IPS DF 6.9 (cell line): ENCODE measurements at regions not wholly inside any gene's neighbourhood (a gene's known extent, or its start where the extent isn't known, plus 50 kb on each side); places are given as distances from the start of the nearest gene placed in this dataset.

ENCODE experiments used
- DNase-seq: peaks from one replicate; pipeline ENCODE4 v3.0.0-alpha.2; 2013; ENCODE audit warnings: low read depth, low spot score
- H3K27ac ChIP-seq: one replicate; pipeline ENCODE4 v1.5.1; 2013; ENCODE audit warnings: low read length, control low read depth
- H3K27me3 ChIP-seq: 2 replicates; pipeline ENCODE4 v1.6.1; 2013; ENCODE audit warnings: mild to moderate bottlenecking, low read length; ENCODE audit not compliant: control insufficient read depth, insufficient read depth
- H3K36me3 ChIP-seq: 2 replicates; pipeline ENCODE4 v1.6.1; 2013; ENCODE audit warnings: low read length; ENCODE audit not compliant: control insufficient read depth, insufficient read depth
- H3K4me1 ChIP-seq: 2 replicates; pipeline ENCODE4 v1.6.1; 2013; ENCODE audit warnings: low read length; ENCODE audit not compliant: control insufficient read depth, insufficient read depth
- H3K4me3 ChIP-seq: 2 replicates; pipeline ENCODE4 v1.5.1; 2013; ENCODE audit warnings: mild to moderate bottlenecking, low read length
- H3K9me3 ChIP-seq: 2 replicates; pipeline ENCODE4 v1.6.1; 2013; ENCODE audit warnings: low read length, inconsistent platforms; ENCODE audit not compliant: control insufficient read depth, insufficient read depth
- WGBS: extraction: QIAGEN DNeasy Blood & Tissue Kit; methylation state at CpG from one replicate; pipeline ENCODE4 v1.1.7; 2013; ENCODE audit warnings: mixed read lengths, missing lambda C conversion rate; ENCODE audit not compliant: insufficient read length, insufficient coverage; 5-methylcytosine and 5-hydroxymethylcytosine counted together

- no peaks in the 10 kb centered on the region for H3K27me3 ChIP-seq
Observed at GRCh38 chr10:125489731-125490130, 193.2 kb downstream of the TEX36 start.

GRCh38 chr10:125485665-125486064 is 197.3 kb downstream of the TEX36 start:
- Histone ChIP-seq H3K27ac (no peak overlapping the region), H3K36me3 (no peaks in the 10 kb centered on the region), H3K9me3 (no peaks in the 10 kb centered on the region), H3K4me3 (no peak overlapping the region), H3K27me3 (no peaks in the 10 kb centered on the region), H3K4me1 (no peaks in the 10 kb centered on the region)
- no CpG with 5 or more reads among the region's 4 CpGs for whole genome bisulfite sequencing
- no peak for DNase-seq

More at GRCh38 chr10:125489731-125490130, 193.2 kb downstream of the TEX36 start:
- no peaks in the 10 kb centered on the region for H3K36me3 ChIP-seq
- H3K4me3 ChIP-seq: no peak overlapping the region
- DNase-seq: no peak
- no peaks in the 10 kb centered on the region for H3K4me1 ChIP-seq
- no CpG with 5 or more reads among the region's 6 CpGs for WGBS
- H3K27ac ChIP-seq: no peak overlapping the region
- H3K9me3 ChIP-seq: no peaks in the 10 kb centered on the region

- no peaks in the 10 kb centered on the region for H3K9me3 ChIP-seq
- H3K36me3 ChIP-seq: no peaks in the 10 kb centered on the region
- no peak overlapping the region for H3K4me3 ChIP-seq
- WGBS: no CpG with 5 or more reads among the region's 1 CpG
- no peaks in the 10 kb centered on the region for H3K4me1 ChIP-seq
- no peak for DNase-seq
- H3K27ac ChIP-seq: no peak overlapping the region
- H3K27me3 ChIP-seq: no peaks in the 10 kb centered on the region
Observed at GRCh38 chr10:125484035-125484732, 198.8 kb downstream of the TEX36 start.

GRCh38 chr10:125482637-125483036 is 200.3 kb downstream of the TEX36 start:
- no peaks in the 10 kb centered on the region for H3K4me1 ChIP-seq
- no peak overlapping the region for H3K27ac ChIP-seq
- no peaks in the 10 kb centered on the region for H3K27me3 ChIP-seq
- H3K36me3 ChIP-seq: no peaks in the 10 kb centered on the region
- H3K9me3 ChIP-seq: no peaks in the 10 kb centered on the region
- no peak overlapping the region for H3K4me3 ChIP-seq
- DNase-seq: no peak
- WGBS: no CpG with 5 or more reads among the region's 5 CpGs

- H3K27ac ChIP-seq: no peak overlapping the region
- no peak for DNase-seq
- no peaks in the 10 kb centered on the region for H3K27me3 ChIP-seq
- H3K36me3 ChIP-seq: no peaks in the 10 kb centered on the region
- no peaks in the 10 kb centered on the region for H3K4me1 ChIP-seq
- no peak overlapping the region for H3K4me3 ChIP-seq
- no CpG with 5 or more reads among the region's 2 CpGs for WGBS
- H3K9me3 ChIP-seq: no peaks in the 10 kb centered on the region
Observed at GRCh38 chr10:125482108-125482507, 200.9 kb downstream of the TEX36 start.

GRCh38 chr10:125479059-125479458 is 203.9 kb downstream of the TEX36 start:
- Histone ChIP-seq H3K36me3 (no peaks in the 10 kb centered on the region), H3K9me3 (no peaks in the 10 kb centered on the region), H3K27me3 (no peaks in the 10 kb centered on the region), H3K4me1 (no peaks in the 10 kb centered on the region), H3K4me3 (no peak overlapping the region), H3K27ac (no peak overlapping the region)
- DNase-seq: no peak
- no CpG with 5 or more reads among the region's 4 CpGs for WGBS

- Histone ChIP-seq H3K9me3 (no peaks in the 10 kb centered on the region), H3K27ac (no peak overlapping the region), H3K4me1 (no peaks in the 10 kb centered on the region), H3K36me3 (no peaks in the 10 kb centered on the region), H3K27me3 (no peaks in the 10 kb centered on the region), H3K4me3 (no peak overlapping the region)
- whole genome bisulfite sequencing: no CpG with 5 or more reads among the region's 2 CpGs
- DNase-seq: no peak
Observed at GRCh38 chr10:125475815-125476214, 207.1 kb downstream of the TEX36 start.

GRCh38 chr10:125473143-125473793 is 209.7 kb downstream of the TEX36 start:
- Histone ChIP-seq H3K27ac (no peak overlapping the region), H3K4me1 (no peaks in the 10 kb centered on the region), H3K36me3 (no peaks in the 10 kb centered on the region), H3K9me3 (no peaks in the 10 kb centered on the region), H3K27me3 (no peaks in the 10 kb centered on the region), H3K4me3 (no peak overlapping the region)
- WGBS: no CpG with 5 or more reads among the region's 7 CpGs
- no peak for DNase-seq

- Histone ChIP-seq H3K4me1 (no peaks in the 10 kb centered on the region), H3K4me3 (no peak overlapping the region), H3K27ac (no peak overlapping the region), H3K9me3 (no peaks in the 10 kb centered on the region), H3K36me3 (no peaks in the 10 kb centered on the region), H3K27me3 (no peaks in the 10 kb centered on the region)
- WGBS: no CpG with 5 or more reads among the region's 4 CpGs
- no peak for DNase-seq
Observed at GRCh38 chr10:125472010-125472607, 210.9 kb downstream of the TEX36 start.

GRCh38 chr10:125468278-125468677 is 214.7 kb downstream of the TEX36 start:
- Histone ChIP-seq H3K4me1 (no peaks in the 10 kb centered on the region), H3K36me3 (no peaks in the 10 kb centered on the region), H3K27ac (no peak overlapping the region), H3K9me3 (no peaks in the 10 kb centered on the region), H3K27me3 (no peaks in the 10 kb centered on the region), H3K4me3 (no peak overlapping the region)
- DNase-seq: no peak
- no CpG with 5 or more reads among the region's 16 CpGs for WGBS
